GM21576 (cell line): ENCODE measurements at regions not wholly inside any gene's neighbourhood (a gene's known extent, or its start where the extent isn't known, plus 50 kb on each side); places are given as distances from the start of the nearest gene placed in this dataset.

Experiments used
- ATAC-seq: cut with Tn5 transposase; IDR thresholded peaks from one replicate; pipeline ENCODE4 v1.9.1; 2021; ENCODE audit warnings: mild to moderate bottlenecking, moderate library complexity; ENCODE audit not compliant: unreplicated experiment

DNA sequence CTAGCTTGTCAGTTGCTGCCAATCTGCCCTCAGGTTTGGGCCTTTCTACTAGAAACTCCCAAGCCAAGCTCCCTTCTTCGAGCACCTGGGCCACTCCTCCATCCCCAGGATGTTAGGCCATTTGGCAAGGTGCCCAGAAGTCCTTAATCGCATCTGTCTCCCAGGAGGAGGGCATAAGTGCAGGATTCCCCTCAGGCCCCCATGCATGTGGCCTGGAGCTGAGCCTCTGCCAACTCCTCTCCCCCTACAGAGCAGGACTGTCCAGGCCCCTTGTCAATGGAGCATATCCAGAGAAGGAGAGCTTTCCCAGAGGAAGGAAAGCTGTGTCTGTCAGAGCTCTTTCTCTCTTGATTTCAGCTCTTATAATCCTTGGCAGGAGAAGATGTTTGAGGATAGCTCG, 182.6 kb upstream of the ROPN1 start:
- ATAC-seq = no peak

DNA sequence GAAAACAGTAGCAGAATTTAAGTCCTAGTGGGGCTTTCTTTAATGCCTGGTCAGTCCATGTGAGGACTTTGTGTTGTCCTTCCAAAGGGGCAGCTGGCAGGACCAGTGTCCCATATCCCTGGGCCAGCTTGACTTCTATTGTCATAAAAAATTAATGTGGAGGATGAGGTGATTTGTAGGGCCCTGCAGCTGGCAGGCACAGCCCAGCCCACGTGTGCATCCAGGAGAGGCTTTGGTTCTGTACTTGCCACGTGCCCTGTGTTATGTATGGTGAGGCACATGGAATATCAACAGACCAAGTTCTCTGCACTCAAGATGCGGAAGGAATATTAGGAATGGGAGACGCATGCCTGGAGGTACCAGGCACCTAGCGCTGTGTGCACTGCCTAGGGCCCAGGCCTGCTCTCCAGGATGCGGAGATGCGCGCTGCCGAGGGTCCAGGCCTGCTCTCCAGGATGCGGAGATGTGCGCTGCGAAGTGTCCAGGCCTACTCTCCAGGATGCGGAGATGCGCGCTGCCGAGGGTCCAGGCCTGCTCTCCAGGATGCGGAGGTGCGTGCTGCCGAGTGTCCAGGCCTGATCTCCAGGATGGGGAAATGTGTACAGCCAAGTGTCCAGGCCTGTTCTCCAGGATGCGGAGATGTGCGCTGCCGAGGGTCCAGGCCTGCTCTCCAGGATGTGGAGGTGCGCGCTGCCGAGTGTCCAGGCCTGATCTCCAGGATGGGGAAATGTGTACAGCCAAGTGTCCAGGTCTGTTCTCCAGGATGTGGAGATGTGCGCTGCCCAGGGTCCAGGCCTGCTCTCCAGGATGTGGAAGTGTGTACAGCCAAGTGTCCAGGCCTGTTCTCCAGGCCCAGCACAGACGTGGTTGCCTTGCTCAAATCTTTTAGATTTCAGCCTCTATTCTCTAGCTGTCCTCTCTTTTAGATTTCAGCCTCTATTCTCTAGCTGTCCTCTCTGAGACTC, 183.3 kb upstream of the ROPN1 start:
- ATAC-seq = no peak

DNA sequence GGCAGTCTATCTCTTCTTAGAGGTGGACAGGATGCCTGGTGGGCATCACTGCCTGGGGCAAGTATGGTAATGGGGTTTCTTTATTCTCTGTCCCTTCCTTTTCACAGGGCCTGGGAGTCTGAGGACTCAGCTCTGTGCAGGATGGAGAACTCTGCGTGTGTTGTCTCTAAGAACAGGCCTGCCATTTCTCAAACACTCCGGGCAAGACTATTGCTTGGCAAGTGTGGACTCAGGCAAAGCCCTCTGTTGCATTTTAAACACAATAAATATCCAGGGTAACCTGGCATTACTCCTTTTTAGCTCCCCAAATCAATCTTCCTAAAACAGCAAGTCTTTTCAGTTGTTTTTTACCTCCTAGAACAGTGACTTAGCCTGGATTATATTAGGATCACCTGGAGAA, 185.1 kb upstream of the ROPN1 start:
- no peak for ATAC-seq

DNA sequence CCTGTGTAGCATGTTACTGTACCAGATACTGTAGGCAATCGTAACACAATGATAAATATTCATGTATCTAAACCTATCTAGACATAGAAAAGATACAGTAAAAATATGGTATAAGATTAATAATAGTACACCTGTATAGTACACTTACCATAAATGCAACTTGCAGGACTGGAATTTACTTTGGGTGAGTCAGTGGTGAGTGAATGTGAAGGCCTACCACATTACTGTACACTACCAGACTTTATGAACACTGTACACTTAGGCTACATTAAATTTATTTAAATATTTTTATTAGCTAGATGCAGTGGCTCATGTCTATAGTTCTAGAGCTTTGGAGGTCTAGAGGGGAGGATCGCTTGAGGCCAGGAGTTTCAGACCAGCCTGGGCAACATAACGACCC, 186.6 kb upstream of the ROPN1 start:
- ATAC-seq = no peak

DNA sequence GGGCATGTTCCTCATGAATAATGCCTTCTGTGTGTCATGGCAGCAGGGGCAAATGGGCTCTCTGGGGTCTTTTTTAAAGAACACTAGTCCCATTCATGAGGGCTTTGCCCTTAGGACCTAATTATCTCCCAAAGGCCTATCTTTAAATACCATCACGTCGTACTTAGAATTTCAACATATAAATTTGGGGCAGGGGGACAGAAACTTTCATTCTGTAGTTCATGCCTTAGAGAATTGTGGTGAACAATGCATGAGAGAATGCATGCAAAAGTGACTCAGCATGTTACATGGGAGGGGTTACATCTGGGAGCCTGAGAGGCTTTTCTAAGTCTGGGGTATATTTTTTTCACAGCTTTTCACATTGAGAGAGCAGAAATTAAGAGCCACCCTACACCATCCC, 208.5 kb upstream of the ROPN1 start:
- ATAC-seq = no peak

DNA sequence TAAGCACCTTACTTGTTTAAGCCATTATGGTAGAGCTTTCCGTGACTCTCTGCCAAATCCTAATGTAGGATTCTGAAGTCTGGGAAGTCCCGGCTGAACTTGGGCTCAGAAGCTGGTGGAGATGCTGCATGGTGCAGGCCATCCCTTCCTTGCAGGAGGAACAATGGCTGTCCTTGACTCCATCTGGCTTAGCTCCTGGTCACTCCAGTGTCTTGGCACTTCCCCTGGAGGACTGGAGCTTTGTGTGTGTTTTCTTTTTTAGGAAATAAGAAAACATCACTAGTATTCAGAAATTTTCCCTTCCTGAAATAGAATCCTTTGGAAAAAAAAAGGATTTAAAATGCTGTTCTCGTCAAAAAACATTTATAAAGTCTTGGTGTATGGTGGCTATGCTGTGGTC, 209.3 kb upstream of the ROPN1 start:
- no peak for ATAC-seq

DNA sequence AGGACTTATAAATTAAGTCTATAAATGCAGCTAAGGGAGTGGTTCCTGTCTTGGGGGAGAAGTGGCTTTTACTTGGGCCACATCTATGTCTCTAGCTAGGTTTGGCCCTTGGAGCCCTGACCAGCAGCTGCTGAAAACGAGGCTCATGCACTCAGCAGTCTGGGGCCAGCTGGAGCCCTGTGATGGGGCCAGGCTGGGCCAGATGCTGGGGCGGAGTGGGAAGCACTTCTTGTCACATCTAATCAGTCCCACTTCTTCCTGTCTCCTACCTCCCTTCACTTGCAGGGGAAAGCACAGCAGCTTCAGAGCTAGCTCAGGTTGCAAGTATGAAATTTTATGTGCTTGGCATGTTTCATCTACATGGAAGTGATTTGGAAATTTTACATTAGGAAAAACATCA, 209.9 kb upstream of the ROPN1 start:
- no peak for ATAC-seq

DNA sequence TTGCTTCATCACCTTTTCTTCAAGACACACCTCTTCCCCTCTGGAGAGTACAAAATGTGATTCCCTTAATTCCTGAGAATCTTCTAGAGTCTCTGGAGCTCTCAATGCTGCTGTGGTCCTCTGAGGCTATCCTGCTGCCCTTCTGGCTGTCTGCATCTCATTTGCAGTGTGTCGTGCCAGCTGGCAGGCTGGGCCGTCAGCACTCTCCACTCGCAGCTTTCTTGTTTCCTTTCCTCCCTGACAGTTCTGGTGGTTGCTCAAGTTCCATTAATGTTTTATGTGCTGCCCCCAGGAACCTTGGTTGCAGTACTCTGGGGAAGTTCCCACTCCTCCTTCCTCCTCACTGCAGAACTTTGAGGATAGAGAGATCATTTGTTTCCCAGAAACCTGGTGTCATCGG, 210.8 kb upstream of the ROPN1 start:
- ATAC-seq = no peak

DNA sequence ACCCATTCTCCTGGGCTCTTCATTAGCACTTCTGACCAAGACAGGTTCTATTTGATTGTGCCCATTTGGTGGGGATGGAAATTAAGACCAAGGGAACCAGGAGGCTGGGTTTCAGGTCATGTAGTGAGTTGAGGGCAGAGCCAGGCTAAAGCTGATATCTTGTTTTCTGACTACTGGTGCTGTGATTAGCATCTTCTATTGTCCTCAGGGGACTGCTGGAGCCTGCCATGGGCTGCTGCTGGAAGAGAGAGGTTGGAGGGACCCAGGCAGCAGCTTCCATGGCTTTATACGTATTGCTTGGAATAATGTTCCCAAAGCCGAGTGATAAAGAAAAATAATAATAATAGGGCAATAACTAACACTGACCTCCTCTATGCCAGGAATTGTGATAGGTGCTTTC, 211.4 kb upstream of the ROPN1 start:
- no peak for ATAC-seq

DNA sequence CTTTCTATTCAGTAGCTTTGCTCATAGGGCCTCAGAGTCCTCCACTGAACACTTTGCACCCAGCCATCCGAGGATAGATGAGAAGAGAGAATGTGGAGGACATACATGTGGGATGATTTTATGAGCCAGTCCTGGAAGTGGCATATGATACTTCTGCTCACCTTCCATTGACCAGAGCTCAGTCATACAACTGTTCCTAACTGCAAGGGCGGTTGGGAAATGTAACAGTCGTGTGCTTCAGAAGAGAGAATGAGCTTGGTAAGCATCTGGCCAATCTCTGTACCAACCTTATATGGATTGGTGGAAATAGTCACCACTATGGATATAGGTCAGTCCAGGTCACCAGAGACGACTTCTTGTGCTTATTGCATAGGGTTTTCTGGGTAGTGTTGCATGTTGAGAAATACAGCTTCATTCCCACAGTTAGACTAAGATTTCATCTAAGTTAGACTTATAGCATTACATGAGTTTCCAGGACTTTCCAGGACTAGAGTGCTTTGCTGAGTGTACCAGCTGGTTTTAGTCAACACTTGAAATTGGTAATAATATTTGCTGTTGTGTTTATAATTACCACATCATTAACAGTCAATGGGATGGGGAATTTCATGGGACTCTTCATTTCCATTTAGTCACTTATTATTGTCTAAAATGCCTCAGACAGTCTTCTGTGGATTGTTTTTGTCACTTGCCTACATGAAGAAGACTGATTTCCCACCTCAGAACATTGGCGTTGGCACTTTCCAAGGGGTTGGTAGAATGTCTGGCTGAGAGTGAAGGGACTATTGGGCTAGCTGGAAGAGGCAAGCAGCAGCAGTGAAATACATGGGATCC, 214.5 kb upstream of the ROPN1 start:
- no peak for ATAC-seq

DNA sequence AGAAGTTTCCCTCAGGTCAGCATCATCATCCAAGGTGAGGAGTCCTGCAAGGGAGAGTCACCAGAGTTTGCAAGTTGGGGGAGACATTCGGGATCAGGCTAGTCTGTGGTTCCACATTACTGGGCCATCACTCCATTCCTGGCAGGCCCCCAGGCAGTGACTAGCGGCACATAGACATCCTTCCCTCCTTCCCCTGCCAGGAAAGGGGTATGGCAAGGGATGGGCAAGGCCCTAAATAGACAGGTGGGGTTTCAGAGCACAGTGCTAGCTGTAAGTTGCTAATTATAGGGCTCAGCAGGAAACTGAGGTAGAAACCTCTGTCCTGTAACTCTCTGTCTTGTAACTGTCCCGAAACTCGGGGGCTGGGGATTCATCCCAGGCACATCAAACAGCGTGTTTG, 215.2 kb upstream of the ROPN1 start:
- no peak for ATAC-seq

DNA sequence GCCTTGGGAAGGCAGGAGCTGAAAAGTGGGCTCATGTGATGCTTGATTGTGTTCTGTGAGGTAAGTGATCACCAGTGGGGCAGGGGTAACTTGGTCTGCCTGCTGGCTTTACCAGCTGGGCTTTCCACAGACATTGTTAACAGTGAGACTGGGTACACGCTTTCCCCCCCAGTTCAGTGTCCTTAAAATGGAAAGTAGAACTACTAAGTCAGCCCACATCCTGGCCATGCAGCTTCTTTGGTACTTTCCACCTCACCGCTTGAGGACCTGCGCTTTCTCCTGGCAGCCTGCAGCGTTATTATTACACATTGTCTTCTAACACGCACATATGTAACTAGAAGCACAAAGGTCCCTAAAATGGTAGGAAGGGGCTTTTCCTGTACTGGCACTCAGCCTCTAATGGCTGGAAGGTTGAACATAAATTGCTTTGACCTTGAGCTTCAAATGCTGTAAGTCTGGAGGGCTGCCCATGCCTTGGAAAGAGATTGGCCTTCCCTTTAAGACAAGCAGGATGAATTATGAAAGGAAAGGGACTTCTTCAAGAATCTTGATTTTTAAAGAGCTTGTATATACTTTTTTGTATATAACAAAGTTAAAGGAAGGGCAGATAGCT, 216.1 kb upstream of the ROPN1 start:
- peak; percentile 85 for ATAC-seq

DNA sequence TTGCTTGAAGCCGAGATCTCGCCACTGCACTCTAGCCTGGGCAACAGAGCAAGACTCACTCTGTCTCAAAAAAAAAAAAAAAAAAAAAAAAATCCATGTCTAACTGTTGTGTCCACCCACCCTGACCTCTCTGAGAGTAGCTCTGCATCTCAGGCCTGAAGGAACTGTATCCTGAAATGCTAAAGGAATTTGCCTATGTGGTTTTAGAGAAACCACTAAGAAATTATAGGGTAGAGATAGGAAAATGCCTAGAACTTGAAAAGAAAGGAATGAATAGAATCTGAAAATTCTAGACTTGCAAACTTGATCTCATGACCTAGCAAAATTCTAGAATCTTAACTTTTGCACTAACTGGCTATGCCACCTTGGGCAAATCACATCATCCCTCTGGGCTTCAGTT, 217.5 kb upstream of the ROPN1 start:
- no peak for ATAC-seq

DNA sequence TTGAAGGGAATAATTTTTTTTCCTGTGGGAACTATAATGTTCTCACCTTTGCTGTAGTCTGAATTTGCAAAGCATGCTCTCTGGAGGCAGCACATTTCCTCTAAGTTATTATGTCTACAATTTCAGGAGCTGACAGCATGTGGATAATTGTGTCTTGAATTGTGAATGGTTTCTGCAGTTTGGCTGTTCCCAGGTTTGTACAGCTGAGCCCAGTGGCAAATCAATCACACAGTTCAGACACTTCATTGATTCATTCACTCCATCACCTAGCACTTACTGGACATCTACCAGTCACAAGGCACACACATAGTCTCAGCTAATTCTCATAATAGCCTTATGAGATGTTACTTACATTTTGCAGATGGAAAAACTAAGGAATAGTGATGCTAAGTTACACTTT, 219.0 kb upstream of the ROPN1 start:
- ATAC-seq = no peak

DNA sequence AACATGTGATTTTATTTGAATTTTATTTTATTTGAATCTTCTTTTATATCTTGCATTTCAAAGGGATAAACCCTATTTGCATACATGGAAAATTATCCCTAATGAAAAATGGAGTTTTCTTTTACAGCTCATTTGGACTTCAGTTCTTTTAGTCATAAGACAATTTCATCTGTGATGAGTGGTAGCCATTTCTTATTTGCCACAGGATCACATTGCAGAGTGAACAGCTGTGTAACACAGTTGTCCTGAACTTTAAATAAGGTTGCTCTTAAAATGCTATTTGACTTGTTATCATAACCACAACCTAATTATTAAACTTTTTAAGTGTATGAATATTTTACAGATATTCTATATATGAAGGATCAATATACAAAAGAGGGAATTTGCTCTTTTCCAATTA, 221.7 kb upstream of the ROPN1 start:
- ATAC-seq = no peak

DNA sequence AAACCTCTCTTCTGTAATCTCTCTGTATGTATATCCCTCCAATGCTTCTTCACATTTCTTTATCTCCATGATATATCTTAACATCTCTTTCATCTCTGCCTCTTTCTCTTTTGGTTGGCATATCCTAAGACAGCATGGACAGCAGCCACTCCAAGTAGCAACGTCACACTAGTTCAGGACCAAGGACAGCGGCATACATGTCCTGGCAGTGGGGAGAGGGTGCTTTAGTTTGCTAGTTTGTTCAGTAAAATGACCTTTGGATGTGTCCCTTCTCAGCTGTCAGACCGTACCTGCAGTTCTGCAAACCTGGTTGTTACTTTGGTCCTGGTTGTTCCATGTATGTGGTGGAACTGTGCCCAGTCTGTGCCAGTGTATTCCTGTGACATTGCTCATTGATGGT, 225.6 kb upstream of the ROPN1 start:
- ATAC-seq = no peak

DNA sequence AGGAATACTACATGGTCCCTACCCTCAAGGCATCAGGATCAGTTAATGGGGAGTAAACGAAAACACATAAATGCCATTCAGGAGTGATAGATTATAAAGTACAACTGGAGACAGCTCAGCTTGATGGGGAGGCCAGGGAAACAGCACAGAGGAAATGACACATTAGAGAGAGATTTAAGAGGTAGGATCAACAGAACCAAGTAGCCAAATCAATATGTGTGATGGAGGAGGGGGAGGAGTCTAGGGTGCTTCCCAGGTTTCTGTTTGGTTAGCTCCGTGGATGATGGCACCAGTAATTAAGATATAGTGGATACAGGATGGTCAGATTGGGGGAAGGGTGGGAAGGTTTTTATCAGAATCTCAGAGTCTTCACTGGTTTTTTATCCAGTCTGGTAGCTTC, 229.5 kb upstream of the ROPN1 start:
- no peak for ATAC-seq

DNA sequence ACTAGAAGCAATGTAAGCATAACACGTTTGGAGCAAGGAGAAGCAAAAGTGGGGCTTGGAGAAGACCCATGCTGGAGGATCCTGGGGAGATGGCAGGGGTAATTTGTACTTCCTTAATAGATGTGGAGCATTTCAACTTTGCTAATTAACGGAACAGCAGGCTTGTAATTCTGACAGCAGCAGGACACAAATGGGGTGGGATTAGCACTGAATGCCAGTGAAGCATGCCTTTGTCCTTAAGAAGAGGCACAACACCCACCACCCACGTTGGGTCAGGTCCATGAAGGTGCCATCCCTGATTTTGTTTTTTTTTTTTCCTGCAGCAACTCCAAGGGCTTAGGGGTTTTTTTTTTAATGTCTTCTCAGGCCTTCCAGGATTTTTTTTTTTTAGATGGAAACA, 231.9 kb upstream of the ROPN1 start:
- no peak for ATAC-seq

DNA sequence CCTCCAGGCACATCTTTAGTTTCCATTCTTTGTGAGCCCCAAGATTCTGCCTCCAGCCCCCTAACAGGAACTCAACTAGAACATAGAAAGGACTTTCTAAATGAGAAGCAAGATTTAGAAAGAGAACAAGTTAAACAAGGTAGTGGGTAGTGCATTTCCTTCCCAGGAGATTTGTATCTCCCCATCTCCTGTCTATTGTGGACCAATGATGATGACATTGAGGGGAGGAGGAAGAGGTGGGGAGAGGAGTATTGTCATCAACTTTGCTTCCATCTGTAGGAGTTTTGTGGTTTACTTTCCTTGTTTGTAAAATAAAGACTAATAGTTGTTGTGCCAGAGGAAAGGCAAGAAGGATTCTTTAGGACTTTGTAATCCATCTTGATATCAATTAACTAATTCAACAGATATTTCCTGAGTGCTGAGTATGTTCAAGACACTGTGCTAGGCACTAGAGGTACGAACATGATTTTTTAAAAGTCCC, 235.3 kb upstream of the ROPN1 start:
- no peak for ATAC-seq

DNA sequence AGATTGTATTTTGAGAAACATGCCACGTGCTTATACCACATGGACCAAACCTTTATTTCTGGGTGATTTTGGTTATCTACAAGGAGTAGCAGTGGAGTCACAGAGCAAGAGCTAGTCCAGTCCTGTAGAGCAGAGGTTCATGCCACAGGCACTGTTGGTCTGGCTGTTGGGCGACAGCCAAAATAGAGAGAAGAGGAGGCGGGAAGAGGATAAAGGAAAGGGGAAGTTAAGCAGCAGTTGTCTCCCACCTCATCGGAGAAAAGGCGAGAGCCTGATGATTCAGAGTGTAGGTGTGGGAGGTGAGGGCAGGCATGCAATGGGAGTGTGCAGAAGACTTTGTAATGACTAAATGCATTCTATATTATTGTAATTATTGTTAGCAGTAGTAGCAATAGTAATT, 237.5 kb upstream of the ROPN1 start:
- ATAC-seq = no peak

DNA sequence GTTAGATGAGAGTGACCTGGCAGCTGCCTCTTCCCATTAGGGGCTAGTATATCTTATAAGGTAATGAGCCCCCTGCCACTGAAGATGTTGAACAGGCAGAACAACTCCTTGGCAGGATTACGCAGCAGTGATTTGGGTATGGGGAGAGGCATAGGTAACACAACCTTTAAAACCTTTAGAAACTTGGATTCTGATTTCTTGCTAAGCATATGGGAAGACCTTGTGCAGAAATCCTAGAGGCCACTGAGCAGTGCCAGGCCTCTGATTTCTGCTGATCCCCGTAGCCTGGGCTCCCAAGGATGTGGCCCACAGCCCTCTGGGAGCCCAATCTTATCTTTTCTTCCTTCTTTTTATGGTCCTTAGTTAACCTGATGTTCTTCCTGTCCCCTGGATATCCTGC, 237.9 kb upstream of the ROPN1 start:
- ATAC-seq = no peak

DNA sequence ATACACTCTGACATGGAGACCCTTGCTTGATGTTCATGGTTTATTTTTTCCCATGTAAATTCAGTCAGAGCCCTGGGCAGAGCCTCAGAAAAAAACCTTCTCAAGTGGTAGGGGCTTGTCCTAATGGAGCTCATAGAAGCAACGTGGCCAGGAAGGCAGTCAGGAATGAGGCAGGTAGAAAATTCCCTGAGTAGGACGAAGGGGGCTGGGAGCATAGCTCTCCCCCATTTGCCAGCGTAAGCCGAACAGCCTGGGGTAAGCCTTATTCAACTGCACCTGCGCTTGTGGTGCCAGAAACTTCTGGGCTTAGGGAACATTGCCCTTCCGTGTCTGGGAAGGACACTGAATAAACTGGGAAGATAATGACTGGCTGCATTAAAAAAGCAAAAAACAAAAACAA, 238.5 kb upstream of the ROPN1 start:
- ATAC-seq = no peak
